ENCODE measurements at regions not wholly inside any gene's neighbourhood (a gene's known extent, or its start where the extent isn't known, plus 50 kb on each side); places are given as distances from the start of the nearest gene placed in this dataset.
"Not testable (repeated sequence)": the region's sequence is repeated elsewhere in the genome, so short reads cannot be mapped to it uniquely, and the experiment has no call there.

- DNase-seq = no peak
These were observed 129.9 kb downstream of the NOC3L start for GRCh38 chr10:94232711-94233383.

- DNase-seq = no peak
These were observed 127.3 kb downstream of the NOC3L start for GRCh38 chr10:94235461-94235860.

GRCh38 chr10:94238006-94238617 is 124.6 kb downstream of the NOC3L start:
- no peak for DNase-seq

GRCh38 chr10:94239696-94240095 is 123.0 kb downstream of the NOC3L start:
- DNase-seq = no peak

- DNase-seq = no peak
These were observed 122.2 kb downstream of the NOC3L start for GRCh38 chr10:94240491-94240890.

- no peak for DNase-seq
These were observed 121.8 kb downstream of the NOC3L start for GRCh38 chr10:94240901-94241300.

- no peak for DNase-seq
These were observed 111.6 kb downstream of the NOC3L start for GRCh38 chr10:94251098-94251497.

GRCh38 chr10:94251568-94251967 is 111.2 kb downstream of the NOC3L start:
- DNase-seq = no peak

- not testable (repeated sequence) for DNase-seq
These were observed 105.3 kb downstream of the NOC3L start for GRCh38 chr10:94257407-94257806.

GRCh38 chr10:94260455-94260854 is 102.3 kb downstream of the NOC3L start:
- no peak for DNase-seq

- DNase-seq = no peak
These were observed 98.7 kb downstream of the NOC3L start for GRCh38 chr10:94264085-94264484.

GRCh38 chr10:94266091-94266490 is 96.6 kb downstream of the NOC3L start:
- DNase-seq = no peak

- no peak for DNase-seq
These were observed 94.1 kb downstream of the NOC3L start for GRCh38 chr10:94268652-94269051.

GRCh38 chr10:94274142-94274787 is 88.5 kb downstream of the NOC3L start:
- no peak for DNase-seq

GRCh38 chr10:94276140-94276539 is 86.6 kb downstream of the NOC3L start:
- no peak for DNase-seq

GRCh38 chr10:94277450-94277849 is 85.3 kb downstream of the NOC3L start:
- DNase-seq = no peak

- DNase-seq = peak; percentile 72
These were observed 82.7 kb downstream of the NOC3L start for GRCh38 chr10:94279835-94280709.

- DNase-seq = no peak
These were observed 81.1 kb downstream of the NOC3L start for GRCh38 chr10:94281654-94282053.

- DNase-seq = no peak
These were observed 80.4 kb downstream of the NOC3L start for GRCh38 chr10:94282369-94282768.

All from DMS53 (cell line).